OCI-LY3 (cell line): ENCODE measurements at regions not wholly inside any gene's neighbourhood (a gene's known extent, or its start where the extent isn't known, plus 50 kb on each side); places are given as distances from the start of the nearest gene placed in this dataset.

Source experiments
- H2AFZ ChIP-seq: fragments of 200-600, 300-600 bp; shearing (Covaris generic); 2 replicates; pipeline ENCODE4 v1.6.0; 2014; ENCODE audit warnings: antibody characterized with exemption, low read depth, low read length
- H3K27ac ChIP-seq: fragments of 200-600, 300-600 bp; sonication (generic); 2 replicates; pipeline ENCODE4 v1.5.1; 2014; ENCODE audit warnings: mild to moderate bottlenecking, low read length, moderate library complexity, mixed read lengths
- H3K27me3 ChIP-seq: fragments of 200-600, 300-600 bp; sonication (generic); 2 replicates; pipeline ENCODE4 v1.6.1; 2014; ENCODE audit warnings: low read depth, low read length, mixed read lengths
- H3K36me3 ChIP-seq: fragments of 200-600, 300-600 bp; sonication (generic); replicated peaks from 2 replicates; pipeline ENCODE3; 2014; ENCODE audit warnings: low read depth, low read length, mixed read lengths
- H3K4me1 ChIP-seq: fragments of 300-600, 200-600 bp; sonication (generic); 2 replicates; pipeline ENCODE4 v1.6.1; 2014; ENCODE audit warnings: low read length, mixed read lengths
- H3K4me2 ChIP-seq: fragments of 200-600, 300-600 bp; sonication (generic); 2 replicates; pipeline ENCODE4 v1.6.1; 2014; ENCODE audit warnings: low read length, mixed read lengths
- H3K4me3 ChIP-seq: fragments of 300-600, 200-600 bp; sonication (generic); 2 replicates; pipeline ENCODE4 v1.5.1; 2014; ENCODE audit warnings: antibody characterized with exemption, mild to moderate bottlenecking, low read length, moderate library complexity
- H3K79me2 ChIP-seq: fragments of 300-600, 200-600 bp; shearing (Covaris generic); 2 replicates; pipeline ENCODE4 v1.6.1; 2014; ENCODE audit warnings: mild to moderate bottlenecking, low read length, mixed read lengths
- H3K9ac ChIP-seq: fragments of 300-600, 200-600 bp; shearing (Covaris generic); 2 replicates; pipeline ENCODE4 v1.6.0; 2014; ENCODE audit warnings: mild to moderate bottlenecking, low read length, moderate library complexity
- H3K9me3 ChIP-seq: fragments of 200-600, 300-600 bp; shearing (Covaris generic); 2 replicates; pipeline ENCODE4 v1.6.1; 2014; ENCODE audit warnings: low read length, mixed read lengths; ENCODE audit not compliant: insufficient read depth
- H4K20me1 ChIP-seq: fragments of 200-600, 300-600 bp; sonication (generic); 2 replicates; pipeline ENCODE4 v1.6.1; 2016; ENCODE audit warnings: low read length, mixed read lengths; ENCODE audit not compliant: insufficient read depth
- EZH2phosphoT487 ChIP-seq: fragments of 200-600 bp; shearing (Covaris generic); IDR thresholded peaks from 2 replicates; pipeline ENCODE4 v1.6.1; 2018; ENCODE audit warnings: antibody characterized with exemption, mixed run types, low read depth
- TF ChIP-seq, protein P1 (sequence below): fragments of 200-600, 300-600 bp; sonication (generic); IDR thresholded peaks from 2 replicates; pipeline ENCODE4 v1.5.1; 2014; ENCODE audit warnings: antibody characterized with exemption, low read length, low read depth

DNA sequence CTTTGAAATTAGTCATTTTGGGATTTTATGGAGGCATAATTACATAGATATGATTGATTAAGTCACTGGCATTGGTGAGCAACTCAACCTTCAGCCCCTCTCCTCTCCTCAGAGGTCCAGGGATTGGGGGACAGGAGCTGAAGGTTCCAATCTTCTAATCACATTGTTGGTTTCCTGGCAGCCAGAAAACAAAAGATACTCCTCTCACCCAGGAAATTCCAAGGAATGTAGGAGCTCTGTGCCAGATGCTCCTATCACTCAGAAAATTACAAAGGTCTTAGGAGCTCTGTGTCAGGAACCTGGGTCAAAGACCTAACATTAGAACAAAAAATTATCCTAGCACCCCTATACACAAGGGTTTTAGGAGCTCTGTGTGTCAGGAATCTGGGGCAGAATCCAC is 679.7 kb upstream of the ID4 start:
- H3K9ac ChIP-seq: no peak overlapping the region
- H4K20me1 ChIP-seq: no peaks in the 10 kb centered on the region
- no peaks in the 10 kb centered on the region for H3K9me3 ChIP-seq
- H3K36me3 ChIP-seq: no peaks in the 10 kb centered on the region
- no peaks in the 10 kb centered on the region for H3K79me2 ChIP-seq
- no peaks in the 10 kb centered on the region for H3K4me1 ChIP-seq
- no peak for TF ChIP-seq EZH2phosphoT487
- TF ChIP-seq, protein P1, sequence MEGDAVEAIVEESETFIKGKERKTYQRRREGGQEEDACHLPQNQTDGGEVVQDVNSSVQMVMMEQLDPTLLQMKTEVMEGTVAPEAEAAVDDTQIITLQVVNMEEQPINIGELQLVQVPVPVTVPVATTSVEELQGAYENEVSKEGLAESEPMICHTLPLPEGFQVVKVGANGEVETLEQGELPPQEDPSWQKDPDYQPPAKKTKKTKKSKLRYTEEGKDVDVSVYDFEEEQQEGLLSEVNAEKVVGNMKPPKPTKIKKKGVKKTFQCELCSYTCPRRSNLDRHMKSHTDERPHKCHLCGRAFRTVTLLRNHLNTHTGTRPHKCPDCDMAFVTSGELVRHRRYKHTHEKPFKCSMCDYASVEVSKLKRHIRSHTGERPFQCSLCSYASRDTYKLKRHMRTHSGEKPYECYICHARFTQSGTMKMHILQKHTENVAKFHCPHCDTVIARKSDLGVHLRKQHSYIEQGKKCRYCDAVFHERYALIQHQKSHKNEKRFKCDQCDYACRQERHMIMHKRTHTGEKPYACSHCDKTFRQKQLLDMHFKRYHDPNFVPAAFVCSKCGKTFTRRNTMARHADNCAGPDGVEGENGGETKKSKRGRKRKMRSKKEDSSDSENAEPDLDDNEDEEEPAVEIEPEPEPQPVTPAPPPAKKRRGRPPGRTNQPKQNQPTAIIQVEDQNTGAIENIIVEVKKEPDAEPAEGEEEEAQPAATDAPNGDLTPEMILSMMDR: no peak
- no peak overlapping the region for H3K27ac ChIP-seq
- no peak overlapping the region for H3K4me2 ChIP-seq
- H3K4me3 ChIP-seq: no peak overlapping the region
- H3K27me3 ChIP-seq: no peaks in the 10 kb centered on the region
- no peak overlapping the region for H2AFZ ChIP-seq

DNA sequence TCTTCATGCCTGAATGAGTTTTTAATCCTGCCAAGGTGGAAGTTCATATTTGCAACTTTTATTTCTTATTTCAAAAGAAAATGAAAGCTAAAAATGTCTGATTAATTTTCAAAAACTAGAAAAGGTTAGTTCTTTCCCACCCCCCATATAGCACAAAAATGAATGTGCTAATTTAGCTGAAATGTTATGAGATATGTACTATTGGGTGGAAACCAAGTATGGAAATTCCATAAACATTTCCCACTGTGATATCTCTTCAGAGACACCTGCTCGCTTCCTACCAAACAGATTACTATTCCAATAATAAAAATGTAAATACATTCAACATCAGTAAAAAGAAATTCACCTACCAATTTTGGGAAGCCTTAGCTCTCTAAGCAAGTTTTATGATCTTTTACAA is 678.6 kb upstream of the ID4 start:
- H3K36me3 ChIP-seq: no peaks in the 10 kb centered on the region
- no peak overlapping the region for H3K4me3 ChIP-seq
- no peaks in the 10 kb centered on the region for H3K4me1 ChIP-seq
- no peaks in the 10 kb centered on the region for H4K20me1 ChIP-seq
- H3K4me2 ChIP-seq: no peak overlapping the region
- H3K9me3 ChIP-seq: no peaks in the 10 kb centered on the region
- no peak for TF ChIP-seq EZH2phosphoT487
- TF ChIP-seq, protein P1: no peak
- no peak overlapping the region for H3K27ac ChIP-seq
- no peak overlapping the region for H3K9ac ChIP-seq
- H3K27me3 ChIP-seq: no peaks in the 10 kb centered on the region
- H3K79me2 ChIP-seq: no peaks in the 10 kb centered on the region
- no peak overlapping the region for H2AFZ ChIP-seq

DNA sequence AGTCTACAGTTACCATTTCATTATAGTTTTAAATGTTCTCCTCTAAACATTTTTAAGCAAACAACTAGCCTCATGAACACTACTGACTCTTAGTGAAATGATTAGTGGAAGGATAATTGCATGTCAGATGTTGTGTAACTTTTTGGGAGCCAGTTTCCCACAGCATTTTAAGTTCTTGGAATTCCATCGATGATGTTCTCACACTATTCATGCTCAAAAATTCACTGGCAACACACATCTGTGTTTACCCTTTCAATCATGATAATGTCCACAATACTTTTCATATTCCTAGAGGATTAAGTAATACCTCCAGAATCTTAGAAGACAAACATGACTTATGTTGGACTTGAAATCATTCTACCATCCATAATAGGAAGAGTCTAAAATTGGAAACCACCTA is 678.1 kb upstream of the ID4 start:
- TF ChIP-seq, protein P1: no peak
- no peak for TF ChIP-seq EZH2phosphoT487

DNA sequence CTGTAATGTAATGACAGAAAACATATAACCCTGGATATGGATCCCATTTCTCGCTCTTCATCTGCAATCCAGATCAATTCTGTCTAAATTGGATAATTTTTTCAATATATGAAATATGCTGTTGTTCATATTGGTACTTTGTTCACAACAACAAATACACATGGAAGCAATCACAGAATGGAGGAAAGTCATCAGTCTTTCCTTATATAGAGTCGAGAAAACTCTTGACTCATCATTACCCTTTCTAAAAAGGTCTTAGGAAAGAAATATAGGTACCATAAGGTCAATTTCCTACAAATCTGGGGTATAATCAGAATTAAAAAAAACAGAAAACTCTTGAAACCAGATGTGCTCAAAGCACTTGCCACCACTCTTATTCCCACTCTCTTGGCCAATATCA is 677.6 kb upstream of the ID4 start:
- Histone ChIP-seq H2AFZ (no peak overlapping the region), H3K27me3 (no peaks in the 10 kb centered on the region), H3K9me3 (no peaks in the 10 kb centered on the region), H3K36me3 (no peaks in the 10 kb centered on the region), H3K79me2 (no peaks in the 10 kb centered on the region), H3K4me1 (no peaks in the 10 kb centered on the region), H3K4me3 (no peak overlapping the region), H3K4me2 (no peak overlapping the region), H4K20me1 (no peaks in the 10 kb centered on the region), H3K9ac (no peak overlapping the region), H3K27ac (no peak overlapping the region)
- TF ChIP-seq, protein P1: no peak
- TF ChIP-seq EZH2phosphoT487: no peak

More for the DNA sequence above, 678.1 kb upstream of the ID4 start:
- no peaks in the 10 kb centered on the region for H3K36me3 ChIP-seq
- no peak overlapping the region for H3K4me3 ChIP-seq
- H3K79me2 ChIP-seq: no peaks in the 10 kb centered on the region
- H3K4me1 ChIP-seq: no peaks in the 10 kb centered on the region
- H3K27me3 ChIP-seq: no peaks in the 10 kb centered on the region
- H3K9me3 ChIP-seq: no peaks in the 10 kb centered on the region
- H3K4me2 ChIP-seq: no peak overlapping the region
- no peaks in the 10 kb centered on the region for H4K20me1 ChIP-seq
- H2AFZ ChIP-seq: no peak overlapping the region
- no peak overlapping the region for H3K9ac ChIP-seq
- no peak overlapping the region for H3K27ac ChIP-seq
